GM21737 (cell line): ENCODE measurements at regions not wholly inside any gene's neighbourhood (a gene's known extent, or its start where the extent isn't known, plus 50 kb on each side); places are given as distances from the start of the nearest gene placed in this dataset.

Source experiments
- ATAC-seq: cut with Tn5 transposase; IDR thresholded peaks from one replicate; pipeline ENCODE4 v1.9.1; 2021; ENCODE audit warnings: mild to moderate bottlenecking, moderate library complexity; ENCODE audit not compliant: unreplicated experiment

- no peak for ATAC-seq
These were observed 58.1 kb upstream of the MEF2A start for GRCh38 chr15:99507504-99508310.

GRCh38 chr15:99508311-99508645 is 57.5 kb upstream of the MEF2A start:
- ATAC-seq = no peak

GRCh38 chr15:99508852-99509251 is 56.9 kb upstream of the MEF2A start:
- ATAC-seq = no peak

GRCh38 chr15:99509686-99510461 is 55.9 kb upstream of the MEF2A start:
- ATAC-seq = no peak

GRCh38 chr15:99511531-99511865 is 54.3 kb upstream of the MEF2A start:
- ATAC-seq = no peak

GRCh38 chr15:99511866-99512661 is 53.7 kb upstream of the MEF2A start:
- ATAC-seq = peak; percentile 66

GRCh38 chr15:99514306-99514705 is 51.5 kb upstream of the MEF2A start:
- no peak for ATAC-seq
